ENCODE measurements at regions not wholly inside any gene's neighbourhood (a gene's known extent, or its start where the extent isn't known, plus 50 kb on each side); places are given as distances from the start of the nearest gene placed in this dataset.

DNA sequence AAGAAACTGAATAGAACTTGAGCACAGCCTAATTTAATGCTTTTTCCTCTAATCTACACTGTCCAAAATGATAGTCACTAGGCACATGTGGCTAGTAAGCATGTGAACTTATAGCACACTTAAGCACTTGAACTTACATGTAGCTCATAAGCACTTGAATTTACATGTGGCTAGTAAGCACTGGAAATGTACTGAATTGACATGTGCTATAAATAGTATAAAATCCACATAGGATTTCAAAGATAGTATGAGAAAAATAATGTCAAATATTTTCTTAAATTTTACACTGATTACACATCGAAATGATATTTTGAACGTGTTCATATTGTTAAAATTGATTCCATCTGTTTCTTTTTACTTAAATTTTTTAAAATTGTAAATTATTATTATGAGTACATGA is 167.3 kb downstream of the CARTPT start:
- Histone ChIP-seq H3K27ac (ENCODE audit: low read depth, low read length, poor library complexity, severe bottlenecking) (no peak overlapping the region), H3K4me3 (ENCODE audit: low read depth, low read length, poor library complexity, severe bottlenecking) (no peak overlapping the region), H3K4me1 (ENCODE audit: insufficient read depth, low read length, poor library complexity, severe bottlenecking) (no peaks in the 10 kb centered on the region), H3K9me3 (ENCODE audit: low read depth, low read length, poor library complexity, severe bottlenecking) (no peaks in the 10 kb centered on the region), H3K27me3 (replicated peaks; ENCODE audit: insufficient read depth, low read depth, low read length, poor library complexity) (peaks cover 5% of the 10 kb centered on the region), H3K36me3 (ENCODE audit: insufficient read depth, low read length, poor library complexity, severe bottlenecking) (no peaks in the 10 kb centered on the region)
- TF ChIP-seq CTCF (conservative IDR thresholded peaks at IDR 0.05; ENCODE audit: low read depth, low read length) (no peak), EZH2 (IDR thresholded peaks at IDR 0.05; ENCODE audit: borderline replicate concordance, low read depth, low read length, poor library complexity, severe bottlenecking) (no peak)
- no peak for DNase-seq (ENCODE audit: low spot score)
- intact Hi-C loops (cut with micrococcal nuclease; ENCODE audit: unreplicated experiment) = no loop called here
- no TSS peak for BruUV-seq (replicated peaks)
- POLR2A ChIA-PET (ENCODE audit: low non-redundant PET) = no interaction called here
- CTCF ChIA-PET = no interaction called here

GRCh38 chr5:71887680-71888079 is 168.6 kb downstream of the CARTPT start:
- Histone ChIP-seq H3K9me3 (ENCODE audit: low read depth, low read length, poor library complexity, severe bottlenecking) (no peaks in the 10 kb centered on the region), H3K27me3 (replicated peaks; ENCODE audit: insufficient read depth, low read depth, low read length, poor library complexity) (peaks cover 5% of the 10 kb centered on the region), H3K4me3 (ENCODE audit: low read depth, low read length, poor library complexity, severe bottlenecking) (no peak overlapping the region), H3K27ac (ENCODE audit: low read depth, low read length, poor library complexity, severe bottlenecking) (no peak overlapping the region), H3K4me1 (ENCODE audit: insufficient read depth, low read length, poor library complexity, severe bottlenecking) (no peaks in the 10 kb centered on the region), H3K36me3 (ENCODE audit: insufficient read depth, low read length, poor library complexity, severe bottlenecking) (no peaks in the 10 kb centered on the region)
- intact Hi-C loops (cut with micrococcal nuclease; ENCODE audit: unreplicated experiment) = no loop called here
- BruUV-seq (replicated peaks) = no TSS peak
- DNase-seq (ENCODE audit: low spot score) = peak; percentile 74
- TF ChIP-seq EZH2 (IDR thresholded peaks at IDR 0.05; ENCODE audit: borderline replicate concordance, low read depth, low read length, poor library complexity, severe bottlenecking) = no peak
- no peak for TF ChIP-seq CTCF (conservative IDR thresholded peaks at IDR 0.05; ENCODE audit: low read depth, low read length)
- ChIA-PET CTCF (no interaction called here), POLR2A (ENCODE audit: low non-redundant PET) (no interaction called here)

- Histone ChIP-seq H3K36me3 (ENCODE audit: insufficient read depth, low read length, poor library complexity, severe bottlenecking) (no peaks in the 10 kb centered on the region), H3K4me3 (ENCODE audit: low read depth, low read length, poor library complexity, severe bottlenecking) (no peak overlapping the region), H3K27ac (ENCODE audit: low read depth, low read length, poor library complexity, severe bottlenecking) (no peak overlapping the region), H3K27me3 (replicated peaks; ENCODE audit: insufficient read depth, low read depth, low read length, poor library complexity) (peaks cover 5% of the 10 kb centered on the region), H3K9me3 (ENCODE audit: low read depth, low read length, poor library complexity, severe bottlenecking) (no peaks in the 10 kb centered on the region), H3K4me1 (ENCODE audit: insufficient read depth, low read length, poor library complexity, severe bottlenecking) (no peaks in the 10 kb centered on the region)
- DNase-seq (ENCODE audit: low spot score) = no peak
- intact Hi-C loops (cut with micrococcal nuclease; ENCODE audit: unreplicated experiment) = no loop called here
- BruUV-seq (replicated peaks) = no TSS peak
- TF ChIP-seq EZH2 (IDR thresholded peaks at IDR 0.05; ENCODE audit: borderline replicate concordance, low read depth, low read length, poor library complexity, severe bottlenecking) = no peak
- ChIA-PET CTCF (no interaction called here), POLR2A (ENCODE audit: low non-redundant PET) (no interaction called here)
Measured at GRCh38 chr5:71891406-71891805, 172.3 kb downstream of the CARTPT start.

- H3K4me3 ChIP-seq (ENCODE audit: low read depth, low read length, poor library complexity, severe bottlenecking) = no peak overlapping the region
- no peak for DNase-seq (ENCODE audit: low spot score)
- no TSS peak for BruUV-seq (replicated peaks)
- H3K9me3 ChIP-seq (ENCODE audit: low read depth, low read length, poor library complexity, severe bottlenecking) = no peaks in the 10 kb centered on the region
- CTCF ChIA-PET = no interaction called here
- H3K27me3 ChIP-seq (replicated peaks; ENCODE audit: insufficient read depth, low read depth, low read length, poor library complexity) = peaks cover 5% of the 10 kb centered on the region
- no peaks in the 10 kb centered on the region for H3K36me3 ChIP-seq (ENCODE audit: insufficient read depth, low read length, poor library complexity, severe bottlenecking)
- intact Hi-C loops (cut with micrococcal nuclease; ENCODE audit: unreplicated experiment) = no loop called here
- no peaks in the 10 kb centered on the region for H3K4me1 ChIP-seq (ENCODE audit: insufficient read depth, low read length, poor library complexity, severe bottlenecking)
- H3K27ac ChIP-seq (ENCODE audit: low read depth, low read length, poor library complexity, severe bottlenecking) = no peak overlapping the region
- POLR2A ChIA-PET (ENCODE audit: low non-redundant PET) = no interaction called here
- TF ChIP-seq EZH2 (IDR thresholded peaks at IDR 0.05; ENCODE audit: borderline replicate concordance, low read depth, low read length, poor library complexity, severe bottlenecking) (no peak), CTCF (conservative IDR thresholded peaks at IDR 0.05; ENCODE audit: low read depth, low read length) (no peak)
Measured at GRCh38 chr5:71891856-71892255, 172.8 kb downstream of the CARTPT start.
